ENCODE measurements at regions not wholly inside any gene's neighbourhood (a gene's known extent, or its start where the extent isn't known, plus 50 kb on each side); places are given as distances from the start of the nearest gene placed in this dataset.

DNA sequence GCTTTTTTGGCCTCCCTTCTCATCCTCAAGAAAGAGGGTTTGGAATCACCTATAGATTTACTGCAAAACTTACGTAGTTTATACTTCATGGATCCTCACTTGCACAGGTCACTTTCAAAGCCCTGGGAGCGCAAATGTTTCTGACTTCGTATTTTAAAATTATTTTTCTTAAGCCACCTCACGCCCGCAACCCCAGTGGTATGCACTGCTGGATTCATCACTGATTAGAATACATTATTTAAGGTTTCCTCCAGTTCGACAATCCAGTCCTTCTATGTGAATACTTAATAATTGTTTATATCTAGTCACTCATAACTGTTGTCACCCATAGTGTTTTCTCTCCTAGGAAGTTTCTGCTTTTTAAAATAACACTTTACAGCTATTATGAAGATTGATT, 339.9 kb downstream of the CHL1 start:
- Mint-ChIP-seq H3K9me3 (ENCODE audit: unreplicated experiment) (peaks cover 8% of the 10 kb centered on the region), H3K27ac (ENCODE audit: unreplicated experiment) (no peak overlapping the region), H3K4me3 (ENCODE audit: unreplicated experiment) (peak overlapping the region; percentile 83), H3K27me3 (ENCODE audit: unreplicated experiment) (peaks cover 3% of the 10 kb centered on the region), H3K4me1 (ENCODE audit: low read depth, unreplicated experiment) (peaks cover 8% of the 10 kb centered on the region), H3K36me3 (ENCODE audit: unreplicated experiment) (peaks cover 6% of the 10 kb centered on the region)
- DNase-seq, result no peak
- TF ChIP-seq, protein P1, sequence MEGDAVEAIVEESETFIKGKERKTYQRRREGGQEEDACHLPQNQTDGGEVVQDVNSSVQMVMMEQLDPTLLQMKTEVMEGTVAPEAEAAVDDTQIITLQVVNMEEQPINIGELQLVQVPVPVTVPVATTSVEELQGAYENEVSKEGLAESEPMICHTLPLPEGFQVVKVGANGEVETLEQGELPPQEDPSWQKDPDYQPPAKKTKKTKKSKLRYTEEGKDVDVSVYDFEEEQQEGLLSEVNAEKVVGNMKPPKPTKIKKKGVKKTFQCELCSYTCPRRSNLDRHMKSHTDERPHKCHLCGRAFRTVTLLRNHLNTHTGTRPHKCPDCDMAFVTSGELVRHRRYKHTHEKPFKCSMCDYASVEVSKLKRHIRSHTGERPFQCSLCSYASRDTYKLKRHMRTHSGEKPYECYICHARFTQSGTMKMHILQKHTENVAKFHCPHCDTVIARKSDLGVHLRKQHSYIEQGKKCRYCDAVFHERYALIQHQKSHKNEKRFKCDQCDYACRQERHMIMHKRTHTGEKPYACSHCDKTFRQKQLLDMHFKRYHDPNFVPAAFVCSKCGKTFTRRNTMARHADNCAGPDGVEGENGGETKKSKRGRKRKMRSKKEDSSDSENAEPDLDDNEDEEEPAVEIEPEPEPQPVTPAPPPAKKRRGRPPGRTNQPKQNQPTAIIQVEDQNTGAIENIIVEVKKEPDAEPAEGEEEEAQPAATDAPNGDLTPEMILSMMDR (IDR thresholded peaks at IDR 0.05; ENCODE audit: partially characterized antibody, unreplicated experiment), result no peak

GRCh38 chr3:541062-541801, 344.7 kb downstream of the CHL1 start:
- peaks cover 35% of the 10 kb centered on the region for H3K4me1 Mint-ChIP-seq (ENCODE audit: low read depth, unreplicated experiment)
- DNase-seq, result no peak
- H3K27me3 Mint-ChIP-seq (ENCODE audit: unreplicated experiment), result peaks cover 3% of the 10 kb centered on the region
- no peaks in the 10 kb centered on the region for H3K36me3 Mint-ChIP-seq (ENCODE audit: unreplicated experiment)
- H3K4me3 Mint-ChIP-seq (ENCODE audit: unreplicated experiment), result no peak overlapping the region
- peaks cover 4% of the 10 kb centered on the region for H3K9me3 Mint-ChIP-seq (ENCODE audit: unreplicated experiment)
- H3K27ac Mint-ChIP-seq (ENCODE audit: unreplicated experiment), result no peak overlapping the region
- TF ChIP-seq, protein P1 (IDR thresholded peaks at IDR 0.05; ENCODE audit: partially characterized antibody, unreplicated experiment), result no peak

- Mint-ChIP-seq H3K27me3 (ENCODE audit: unreplicated experiment) (no peaks in the 10 kb centered on the region), H3K9me3 (ENCODE audit: unreplicated experiment) (peaks cover under 1% of the 10 kb centered on the region), H3K27ac (ENCODE audit: unreplicated experiment) (no peak overlapping the region), H3K4me1 (ENCODE audit: low read depth, unreplicated experiment) (peaks cover 33% of the 10 kb centered on the region), H3K36me3 (ENCODE audit: unreplicated experiment) (no peaks in the 10 kb centered on the region), H3K4me3 (ENCODE audit: unreplicated experiment) (no peak overlapping the region)
- TF ChIP-seq, protein P1 (IDR thresholded peaks at IDR 0.05; ENCODE audit: partially characterized antibody, unreplicated experiment), result no peak
- no peak for DNase-seq
Measured at GRCh38 chr3:542021-542420, 345.5 kb downstream of the CHL1 start.

- no peaks in the 10 kb centered on the region for H3K36me3 Mint-ChIP-seq (ENCODE audit: unreplicated experiment)
- H3K4me3 Mint-ChIP-seq (ENCODE audit: unreplicated experiment), result no peak overlapping the region
- DNase-seq, result no peak
- H3K4me1 Mint-ChIP-seq (ENCODE audit: low read depth, unreplicated experiment), result peaks cover 26% of the 10 kb centered on the region
- TF ChIP-seq, protein P1 (IDR thresholded peaks at IDR 0.05; ENCODE audit: partially characterized antibody, unreplicated experiment), result no peak
- H3K9me3 Mint-ChIP-seq (ENCODE audit: unreplicated experiment), result peaks cover 2% of the 10 kb centered on the region
- no peak overlapping the region for H3K27ac Mint-ChIP-seq (ENCODE audit: unreplicated experiment)
- H3K27me3 Mint-ChIP-seq (ENCODE audit: unreplicated experiment), result no peaks in the 10 kb centered on the region
Measured at GRCh38 chr3:549636-550035, 353.1 kb downstream of the CHL1 start.

- H3K4me3 Mint-ChIP-seq (ENCODE audit: unreplicated experiment), result peak overlapping the region; percentile 47
- TF ChIP-seq, protein P1 (IDR thresholded peaks at IDR 0.05; ENCODE audit: partially characterized antibody, unreplicated experiment), result no peak
- no peaks in the 10 kb centered on the region for H3K27me3 Mint-ChIP-seq (ENCODE audit: unreplicated experiment)
- no peak overlapping the region for H3K27ac Mint-ChIP-seq (ENCODE audit: unreplicated experiment)
- no peaks in the 10 kb centered on the region for H3K36me3 Mint-ChIP-seq (ENCODE audit: unreplicated experiment)
- H3K4me1 Mint-ChIP-seq (ENCODE audit: low read depth, unreplicated experiment), result peaks cover 20% of the 10 kb centered on the region
- H3K9me3 Mint-ChIP-seq (ENCODE audit: unreplicated experiment), result peaks cover 2% of the 10 kb centered on the region
- no peak for DNase-seq
Measured at GRCh38 chr3:550471-550870, 353.9 kb downstream of the CHL1 start.

Data from glutamatergic neuron (in vitro differentiated cells).